A673 (cell line): ENCODE measurements at regions not wholly inside any gene's neighbourhood (a gene's known extent, or its start where the extent isn't known, plus 50 kb on each side); places are given as distances from the start of the nearest gene placed in this dataset.

ENCODE experiments used
- BruUV-seq: library from RNA; stranded (reverse); fragments of 400-500 nt; replicated peaks from 2 replicates; lab custom pipeline; 2021; lab: Mats Ljungman, UMichigan
- CTCF ChIA-PET: fragments of 300-600 bp; sonication (Branson Sonifier 250); formaldehyde crosslinking; loops from one replicate; lab custom pipeline; 2022; ENCODE audit warnings: antibody characterized with exemption; lab: Charles Lee
- POLR2A ChIA-PET: fragments of 300-600 bp; sonication (Branson Sonifier 250); formaldehyde crosslinking; loops from one replicate; lab custom pipeline; 2022; ENCODE audit warnings: antibody characterized with exemption; ENCODE audit not compliant: low non-redundant PET; lab: Charles Lee
- DNase-seq: peaks from one replicate; pipeline ENCODE4 v3.0.0-alpha.2; 2015; ENCODE audit warnings: low spot score
- H3K27ac ChIP-seq: fragments of 200-600 bp; sonication (generic); 2 replicates; pipeline ENCODE4 v1.5.1; 2016; ENCODE audit warnings: mixed run types, low read depth, mild to moderate bottlenecking, mixed read lengths, antibody characterized with exemption, low read length; ENCODE audit not compliant: poor library complexity, severe bottlenecking
- H3K27me3 ChIP-seq: fragments of 200-600 bp; sonication (generic); replicated peaks from 2 replicates; pipeline ENCODE4 v1.6.1; 2017; ENCODE audit warnings: mixed run types, low read depth, mild to moderate bottlenecking, mixed read lengths, antibody characterized with exemption, low read length; ENCODE audit not compliant: insufficient read depth, poor library complexity
- H3K36me3 ChIP-seq: fragments of 200-600 bp; sonication (generic); 2 replicates; pipeline ENCODE4 v1.6.1; 2016; ENCODE audit warnings: mixed run types, mild to moderate bottlenecking, mixed read lengths, antibody characterized with exemption, low read length; ENCODE audit not compliant: insufficient read depth, poor library complexity, severe bottlenecking
- H3K4me1 ChIP-seq: fragments of 200-600 bp; sonication (generic); 2 replicates; pipeline ENCODE4 v1.6.1; 2017; ENCODE audit warnings: mixed run types, mild to moderate bottlenecking, mixed read lengths, antibody characterized with exemption, low read length; ENCODE audit not compliant: insufficient read depth, poor library complexity, severe bottlenecking
- H3K4me3 ChIP-seq: fragments of 200-600 bp; sonication (generic); 2 replicates; pipeline ENCODE4 v1.5.1; 2016; ENCODE audit warnings: low read depth, mixed run types, mild to moderate bottlenecking, mixed read lengths, low read length; ENCODE audit not compliant: poor library complexity, severe bottlenecking
- H3K9me3 ChIP-seq: fragments of 200-600 bp; sonication (generic); 2 replicates; pipeline ENCODE4 v1.6.1; 2016; ENCODE audit warnings: mixed run types, low read depth, mild to moderate bottlenecking, mixed read lengths, antibody characterized with exemption, low read length; ENCODE audit not compliant: poor library complexity, severe bottlenecking
- CTCF ChIP-seq: fragments of 300-800, 200-600 bp; sonication (generic); conservative IDR thresholded peaks from 2 replicates; pipeline ENCODE4 v1.5.1; 2017; ENCODE audit warnings: low read depth, mild to moderate bottlenecking, antibody characterized with exemption, low read length, moderate library complexity, mixed read lengths
- EZH2 ChIP-seq: fragments of 200-600 bp; sonication (generic); IDR thresholded peaks from 2 replicates; pipeline ENCODE4 v1.6.1; 2017; ENCODE audit warnings: borderline replicate concordance, low read depth, mild to moderate bottlenecking, mixed read lengths, antibody characterized with exemption, low read length; ENCODE audit not compliant: poor library complexity, severe bottlenecking
- intact Hi-C: fragments of 100-400 bp; cut with micrococcal nuclease; formaldehyde crosslinking; loops from one replicate; pipeline ENCODE4 v1.10.0; 2022; ENCODE audit not compliant: unreplicated experiment

- Histone ChIP-seq H3K27ac (no peak overlapping the region), H3K36me3 (no peaks in the 10 kb centered on the region), H3K4me1 (no peaks in the 10 kb centered on the region), H3K9me3 (no peaks in the 10 kb centered on the region), H3K27me3 (no peaks in the 10 kb centered on the region), H3K4me3 (no peak overlapping the region)
- no peak for TF ChIP-seq CTCF
- no peak for TF ChIP-seq EZH2
- intact Hi-C loops, result no loop called here
- DNase-seq, result no peak
- POLR2A ChIA-PET, result no interaction called here
- BruUV-seq, result no TSS peak
- CTCF ChIA-PET, result no interaction called here
Observed at GRCh38 chr6:132061381-132061780, 110.2 kb upstream of the CCN2 start.

- ChIA-PET POLR2A (interaction anchor here (0.6 kb wide), 1 partner anchor 357 kb away, joined by 3 read pairs; no protein-coding TSS in a partner anchor), CTCF (no interaction called here)
Observed at GRCh38 chr6:132060591-132060990, 109.4 kb upstream of the CCN2 start.

GRCh38 chr6:132058975-132059374, 107.8 kb upstream of the CCN2 start:
- POLR2A ChIA-PET, result no interaction called here
- DNase-seq, result no peak
- intact Hi-C loops, result no loop called here
- Histone ChIP-seq H3K27me3 (no peaks in the 10 kb centered on the region), H3K4me1 (no peaks in the 10 kb centered on the region), H3K4me3 (no peak overlapping the region), H3K36me3 (no peaks in the 10 kb centered on the region), H3K9me3 (no peaks in the 10 kb centered on the region), H3K27ac (no peak overlapping the region)
- no TSS peak for BruUV-seq
- TF ChIP-seq EZH2, result no peak
- no peak for TF ChIP-seq CTCF
- CTCF ChIA-PET, result no interaction called here

More at GRCh38 chr6:132060591-132060990, 109.4 kb upstream of the CCN2 start:
- Histone ChIP-seq H3K27me3 (no peaks in the 10 kb centered on the region), H3K4me1 (no peaks in the 10 kb centered on the region), H3K9me3 (no peaks in the 10 kb centered on the region), H3K4me3 (no peak overlapping the region), H3K36me3 (no peaks in the 10 kb centered on the region), H3K27ac (no peak overlapping the region)
- intact Hi-C loops, result no loop called here
- TF ChIP-seq CTCF (no peak), EZH2 (no peak)
- DNase-seq, result no peak
- no TSS peak for BruUV-seq
